ENCODE measurements at regions not wholly inside any gene's neighbourhood (a gene's known extent, or its start where the extent isn't known, plus 50 kb on each side); places are given as distances from the start of the nearest gene placed in this dataset.

GRCh38 chr20:50309280-50309763 is 118.7 kb downstream of the CEBPB start:
- no peak for TF ChIP-seq CTCF (conservative IDR thresholded peaks at IDR 0.05; ENCODE audit: low read depth, low read length)
- no peak overlapping the region for H3K4me3 ChIP-seq (ENCODE audit: low read length)
- DNase-seq (ENCODE audit: low read depth): no peak

- no peak overlapping the region for H3K4me3 ChIP-seq (ENCODE audit: low read length)
- TF ChIP-seq CTCF (conservative IDR thresholded peaks at IDR 0.05; ENCODE audit: low read depth, low read length): no peak
- DNase-seq (ENCODE audit: low read depth): no peak
Measured at GRCh38 chr20:50309764-50310672, 119.4 kb downstream of the CEBPB start.

- H3K4me3 ChIP-seq (ENCODE audit: low read length): no peak overlapping the region
- TF ChIP-seq CTCF (conservative IDR thresholded peaks at IDR 0.05; ENCODE audit: low read depth, low read length): no peak
- no peak for DNase-seq (ENCODE audit: low read depth)
Measured at GRCh38 chr20:50310673-50311051, 120.0 kb downstream of the CEBPB start.

- DNase-seq (ENCODE audit: low read depth): no peak
- no peak for TF ChIP-seq CTCF (conservative IDR thresholded peaks at IDR 0.05; ENCODE audit: low read depth, low read length)
- H3K4me3 ChIP-seq (ENCODE audit: low read length): no peak overlapping the region
Measured at GRCh38 chr20:50311308-50312001, 120.8 kb downstream of the CEBPB start.

- DNase-seq (ENCODE audit: low read depth): no peak
- H3K4me3 ChIP-seq (ENCODE audit: low read length): no peak overlapping the region
- TF ChIP-seq CTCF (conservative IDR thresholded peaks at IDR 0.05; ENCODE audit: low read depth, low read length): no peak
Measured at GRCh38 chr20:50312002-50312681, 121.5 kb downstream of the CEBPB start.

GRCh38 chr20:50312682-50313521 is 122.3 kb downstream of the CEBPB start:
- H3K4me3 ChIP-seq (ENCODE audit: low read length): no peak overlapping the region
- DNase-seq (ENCODE audit: low read depth): no peak
- TF ChIP-seq CTCF (conservative IDR thresholded peaks at IDR 0.05; ENCODE audit: low read depth, low read length): no peak
